AG04450 (cell line): ENCODE measurements at regions not wholly inside any gene's neighbourhood (a gene's known extent, or its start where the extent isn't known, plus 50 kb on each side); places are given as distances from the start of the nearest gene placed in this dataset.

Experiments used
- CTCF ChIA-PET: fragments of 300-600, 350-600 bp; formaldehyde crosslinking; extraction: SDS; loops from one replicate; lab custom pipeline; 2022; ENCODE audit warnings: antibody characterized with exemption, inconsistent platforms; lab: Charles Lee
- POLR2A ChIA-PET: fragments of 350-600 bp; formaldehyde crosslinking; extraction: SDS; loops from one replicate; lab custom pipeline; 2021; ENCODE audit warnings: antibody characterized with exemption, inconsistent platforms; lab: Yijun Ruan, JAX
- DNase-seq: peaks from one replicate; pipeline ENCODE4 v3.0.0-alpha.2; 2011; ENCODE audit warnings: low read depth, low spot score
- H3K27ac ChIP-seq: one replicate; pipeline ENCODE4 v1.5.1; 2012; ENCODE audit warnings: low read depth, low read length, control low read depth
- H3K27me3 ChIP-seq: one replicate; pipeline ENCODE4 v1.6.0; 2012; ENCODE audit warnings: low read length; ENCODE audit not compliant: control insufficient read depth, insufficient read depth
- H3K4me3 ChIP-seq: 2 replicates; pipeline ENCODE4 v1.5.1; 2011; ENCODE audit warnings: mild to moderate bottlenecking, low read depth, low read length, control low read depth
- H3K9me3 ChIP-seq: 2 replicates; pipeline ENCODE4 v1.5.1; 2012; ENCODE audit warnings: low read length; ENCODE audit not compliant: control insufficient read depth, insufficient read depth
- CTCF ChIP-seq: IDR thresholded peaks from 2 replicates; pipeline ENCODE4 v1.5.1; 2011; ENCODE audit warnings: low read depth, low read length, control low read depth, inconsistent platforms

- ChIA-PET POLR2A (interaction anchor here (0.6 to 2.1 kb wide), 4 partner anchors 32 to 322 kb away, joined by 3 to 9 read pairs (median 4); partner anchors contain the start of gene IER5L), CTCF (interaction anchor here (0.9 to 1.4 kb wide), 5 partner anchors 8 to 361 kb away, joined by 3 to 5 read pairs (median 4); no protein-coding TSS in a partner anchor)
- Histone ChIP-seq H3K27me3 (no peaks in the 10 kb centered on the region), H3K4me3 (no peak overlapping the region), H3K9me3 (no peaks in the 10 kb centered on the region), H3K27ac (peak overlapping the region; percentile 52)
- TF ChIP-seq CTCF: no peak
- DNase-seq: no peak
Observed at GRCh38 chr9:129500161-129500862, 120.6 kb downstream of the C9orf50 start.

- no peaks in the 10 kb centered on the region for H3K27me3 ChIP-seq
- POLR2A ChIA-PET: interaction anchor here (0.7 to 2.9 kb wide), 4 partner anchors 10 to 324 kb away, joined by 3 to 18 read pairs (median 4); partner anchors contain the start of gene IER5L
- no peaks in the 10 kb centered on the region for H3K9me3 ChIP-seq
- CTCF ChIA-PET: interaction anchor here (0.7 to 1.0 kb wide), 2 partner anchors 325 to 359 kb away, joined by 3 read pairs; no protein-coding TSS in a partner anchor
- peak overlapping the region; percentile 76 for H3K4me3 ChIP-seq
- peak overlapping the region; percentile 89 for H3K27ac ChIP-seq
- no peak for TF ChIP-seq CTCF
- DNase-seq: no peak
Observed at GRCh38 chr9:129498451-129499384, 122.2 kb downstream of the C9orf50 start.

GRCh38 chr9:129497813-129498450, 123.0 kb downstream of the C9orf50 start:
- peak overlapping the region; percentile 89 for H3K27ac ChIP-seq
- ChIA-PET CTCF (interaction anchor here (1.0 kb wide), 1 partner anchor 325 kb away, joined by 3 read pairs; no protein-coding TSS in a partner anchor), POLR2A (interaction anchor here (0.7 to 3.9 kb wide), 9 partner anchors 11 to 314 kb away, joined by 3 to 36 read pairs (median 9); no protein-coding TSS in a partner anchor)
- no peaks in the 10 kb centered on the region for H3K9me3 ChIP-seq
- no peaks in the 10 kb centered on the region for H3K27me3 ChIP-seq
- TF ChIP-seq CTCF: no peak
- DNase-seq: no peak
- peak overlapping the region; percentile 76 for H3K4me3 ChIP-seq

GRCh38 chr9:129497005-129497812, 123.7 kb downstream of the C9orf50 start:
- CTCF ChIA-PET: interaction anchor here (1.0 to 1.6 kb wide), 4 partner anchors 114 to 366 kb away, joined by 3 to 8 read pairs (median 6); no protein-coding TSS in a partner anchor
- H3K9me3 ChIP-seq: no peaks in the 10 kb centered on the region
- H3K27ac ChIP-seq: peak overlapping the region; percentile 89

More at GRCh38 chr9:129497005-129497812, 123.7 kb downstream of the C9orf50 start:
- POLR2A ChIA-PET: interaction anchor here (0.6 to 3.9 kb wide), 33 partner anchors 8 to 357 kb away, joined by 3 to 36 read pairs (median 6); partner anchors contain the start of genes IER5L and NTMT1
- no peak for TF ChIP-seq CTCF
- DNase-seq: no peak
- H3K4me3 ChIP-seq: peak overlapping the region; percentile 76
- H3K27me3 ChIP-seq: no peaks in the 10 kb centered on the region
